Right hindlimb (tissue), 1 donor: ENCODE measurements at regions not wholly inside any gene's neighbourhood (a gene's known extent, or its start where the extent isn't known, plus 50 kb on each side); places are given as distances from the start of the nearest gene placed in this dataset.
"Not testable (repeated sequence)": the region's sequence is repeated elsewhere in the genome, so short reads cannot be mapped to it uniquely, and the experiment has no call there.

Source experiments
- DNase-seq: peaks from one replicate; pipeline ENCODE4 v3.0.0-alpha.2; 2018

DNA sequence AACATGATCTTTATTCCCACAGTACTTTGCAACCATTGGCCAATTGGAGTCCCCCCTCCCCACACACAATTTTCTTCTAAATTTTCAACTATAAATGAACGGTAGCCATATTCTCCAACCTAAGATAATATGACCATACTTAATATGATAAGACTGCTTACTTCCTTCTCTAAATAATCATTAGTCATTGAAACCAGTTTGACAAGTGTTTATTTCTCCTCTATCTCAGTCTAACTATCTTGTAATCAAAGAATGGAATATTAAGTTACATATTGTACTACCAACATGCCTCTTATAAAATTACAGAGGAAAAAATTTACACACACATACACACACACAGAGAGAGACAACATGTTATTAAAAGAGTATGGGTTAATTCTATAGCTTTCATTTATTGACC, 567.4 kb upstream of the TMPRSS15 start:
- no peak for DNase-seq

DNA sequence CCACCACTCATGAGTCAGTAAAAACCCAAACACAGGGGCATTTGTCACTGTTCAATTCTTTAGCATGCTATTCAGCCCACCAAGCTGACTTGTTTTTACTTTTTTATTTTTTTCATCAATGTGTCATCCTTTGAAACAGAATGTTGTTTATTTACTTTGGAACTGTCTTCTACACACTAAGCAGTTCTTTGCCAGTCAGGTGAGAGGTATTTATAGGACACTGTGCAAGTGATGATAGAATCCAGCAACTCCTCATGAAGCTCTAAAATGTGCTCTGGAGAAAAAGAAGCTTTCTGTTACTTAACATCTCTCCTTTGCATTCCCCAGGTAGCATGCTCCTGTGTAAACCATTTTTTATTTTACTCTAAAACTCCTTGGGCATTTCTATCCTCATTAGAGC, 582.0 kb upstream of the TMPRSS15 start:
- no peak for DNase-seq

DNA sequence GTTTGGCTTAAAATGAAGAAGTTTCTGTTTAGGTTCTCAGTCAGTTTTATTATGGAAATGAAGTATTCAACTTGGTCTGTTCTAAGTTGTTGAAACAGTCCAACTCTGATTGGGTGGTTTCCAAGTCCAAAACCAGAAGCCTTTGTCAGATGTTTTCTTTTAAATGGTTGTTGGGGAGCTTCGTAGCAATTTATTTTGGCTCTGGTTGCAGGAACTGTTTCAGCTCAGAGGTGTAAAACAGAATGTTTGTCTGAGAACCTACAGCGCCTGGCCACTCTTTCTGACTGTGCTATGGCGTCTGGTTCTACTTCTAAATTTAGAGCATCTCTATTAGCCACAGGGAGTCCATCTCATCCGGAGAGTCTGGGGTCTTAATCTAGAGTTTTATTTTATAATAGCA, 582.6 kb upstream of the TMPRSS15 start:
- no peak for DNase-seq

DNA sequence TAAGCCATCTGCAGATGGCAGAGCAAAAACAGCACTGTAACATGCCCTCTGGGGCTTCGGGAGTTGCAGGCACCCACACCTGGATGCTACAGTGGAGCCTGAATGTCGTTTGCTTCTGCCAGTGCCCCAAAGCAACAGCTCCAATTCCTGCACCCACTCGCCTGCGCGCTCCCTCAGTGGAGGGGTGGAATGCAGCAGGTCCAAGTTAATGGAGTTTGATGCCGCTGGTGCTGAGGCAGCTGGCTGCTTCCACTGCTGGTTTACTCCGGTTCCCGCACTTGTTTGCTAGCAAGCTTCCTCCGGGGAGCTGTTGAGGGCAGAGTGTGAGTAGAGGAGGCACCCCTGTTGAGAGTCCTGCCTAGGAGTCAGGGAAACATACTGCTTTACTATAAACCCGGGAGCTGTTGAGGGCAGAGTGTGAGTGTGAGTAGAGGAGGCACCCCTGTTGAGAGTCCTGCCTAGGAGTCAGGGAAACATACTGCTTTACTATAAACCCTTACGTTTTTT, 584.0 kb upstream of the TMPRSS15 start:
- DNase-seq: no peak

DNA sequence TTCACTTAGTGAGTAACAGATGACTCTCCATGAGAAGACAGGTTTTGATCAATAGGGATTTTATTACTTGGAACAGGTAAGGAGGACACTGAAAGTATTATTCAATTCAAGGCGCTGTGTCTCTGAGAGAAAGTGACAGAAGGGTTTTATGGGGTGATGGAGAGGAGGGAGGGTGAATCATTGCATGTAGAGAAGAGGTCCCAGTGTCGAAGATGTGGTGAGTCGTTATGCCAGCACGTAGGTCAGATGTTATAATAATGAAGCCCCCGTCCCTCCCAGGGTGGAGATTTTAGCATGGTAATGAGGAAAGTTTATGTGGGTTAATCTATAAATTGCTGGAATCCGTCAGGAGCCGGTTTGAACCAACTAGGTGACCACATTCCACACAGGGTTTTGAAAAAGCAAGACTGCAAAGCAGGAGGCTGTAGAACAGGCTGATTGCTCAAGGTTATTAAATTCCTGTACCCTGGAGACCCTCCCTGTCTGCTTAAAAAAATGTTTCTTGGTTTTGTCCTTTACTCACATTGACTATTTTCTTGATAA, 586.4 kb upstream of the TMPRSS15 start:
- DNase-seq: no peak

DNA sequence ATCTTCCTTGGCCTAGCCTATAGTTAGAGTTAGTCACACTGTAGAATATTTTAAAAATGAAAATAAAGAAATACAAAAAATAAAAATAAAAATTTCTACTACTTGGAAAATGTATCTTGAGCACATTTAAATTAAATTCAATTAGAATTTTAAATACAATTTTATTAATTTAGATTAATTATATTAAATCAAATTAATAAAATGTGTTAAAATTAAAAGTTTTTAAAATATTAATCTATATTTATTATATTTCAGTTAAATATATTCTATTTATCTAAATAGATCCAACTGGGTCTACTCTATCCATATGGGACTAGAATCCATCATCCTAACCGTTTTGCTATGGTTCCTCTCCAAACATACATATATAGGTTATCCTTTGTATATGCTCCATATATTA, 588.3 kb upstream of the TMPRSS15 start:
- DNase-seq: no peak

DNA sequence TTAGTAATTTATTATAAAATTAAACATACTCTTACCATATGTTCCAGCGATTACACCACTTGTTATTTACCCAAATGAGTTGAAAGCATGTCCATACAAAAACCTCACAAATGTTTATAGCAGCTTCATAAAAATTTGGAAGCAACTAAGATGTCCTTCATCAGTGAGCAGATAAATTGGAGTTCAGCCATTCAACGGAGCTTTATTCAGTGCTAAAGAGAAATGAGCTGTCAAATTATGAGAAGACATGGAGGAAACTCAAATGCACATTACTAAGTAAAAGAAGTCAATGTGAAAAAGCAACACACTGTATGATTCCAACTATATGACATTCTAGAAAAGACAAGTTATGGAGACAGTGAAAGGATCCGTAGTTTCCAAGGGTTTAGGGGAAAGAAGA, 606.7 kb upstream of the TMPRSS15 start:
- DNase-seq: no peak

DNA sequence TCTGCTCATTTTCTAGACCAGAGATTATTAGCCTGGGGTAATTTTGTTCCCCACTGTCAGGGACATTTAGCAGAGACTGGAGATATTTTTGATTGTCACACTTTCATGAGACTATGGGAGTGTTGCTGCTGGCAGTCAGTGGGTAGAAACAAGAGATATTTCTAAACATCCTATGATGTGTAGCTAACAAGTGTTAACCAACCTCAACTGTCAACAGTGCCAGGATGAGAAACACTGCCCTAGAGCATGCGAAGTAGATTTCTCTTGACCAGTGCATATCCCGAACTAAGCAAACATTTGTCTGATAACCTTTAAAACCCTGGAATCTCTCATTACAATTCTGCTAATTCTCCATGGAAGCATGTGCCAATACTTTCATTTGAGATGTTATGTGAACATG, 607.4 kb upstream of the TMPRSS15 start:
- DNase-seq: no peak

DNA sequence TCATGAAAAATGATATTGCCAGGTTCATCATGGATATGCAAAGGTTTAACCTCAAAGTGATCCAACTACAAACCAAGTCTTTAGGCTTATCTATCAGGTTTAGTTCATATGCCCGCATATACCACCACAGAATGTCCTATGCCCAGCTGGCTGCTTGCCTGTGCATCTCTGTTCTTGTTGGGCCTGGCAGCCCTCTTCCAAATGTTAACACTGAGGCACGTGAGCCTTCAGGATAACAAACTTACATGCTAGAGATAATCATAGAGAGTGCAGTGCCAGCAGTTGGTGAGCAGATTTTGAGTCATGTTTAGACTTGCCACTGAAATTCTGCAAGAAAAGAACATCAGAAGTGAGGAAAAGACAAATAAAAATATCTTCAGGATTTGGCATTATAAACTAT, 607.9 kb upstream of the TMPRSS15 start:
- no peak for DNase-seq

DNA sequence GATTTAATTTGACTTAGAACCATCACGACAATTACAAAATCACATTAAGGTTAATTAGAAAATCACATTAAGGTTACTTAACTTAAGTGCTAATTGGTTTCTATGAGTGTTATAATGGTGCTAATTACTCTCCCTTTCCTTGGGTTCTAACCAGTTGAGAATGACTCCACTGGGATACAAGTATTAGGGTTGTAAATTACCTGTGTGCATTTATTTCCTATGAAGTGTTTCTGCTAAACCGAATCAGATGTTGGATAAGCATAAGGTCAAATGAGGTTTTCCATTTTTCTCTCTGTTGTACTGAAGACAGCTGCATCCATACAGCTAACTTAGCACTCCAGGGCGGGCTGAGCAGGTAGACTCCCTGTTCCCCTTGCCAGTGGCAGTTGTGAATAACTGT, 610.3 kb upstream of the TMPRSS15 start:
- no peak for DNase-seq

DNA sequence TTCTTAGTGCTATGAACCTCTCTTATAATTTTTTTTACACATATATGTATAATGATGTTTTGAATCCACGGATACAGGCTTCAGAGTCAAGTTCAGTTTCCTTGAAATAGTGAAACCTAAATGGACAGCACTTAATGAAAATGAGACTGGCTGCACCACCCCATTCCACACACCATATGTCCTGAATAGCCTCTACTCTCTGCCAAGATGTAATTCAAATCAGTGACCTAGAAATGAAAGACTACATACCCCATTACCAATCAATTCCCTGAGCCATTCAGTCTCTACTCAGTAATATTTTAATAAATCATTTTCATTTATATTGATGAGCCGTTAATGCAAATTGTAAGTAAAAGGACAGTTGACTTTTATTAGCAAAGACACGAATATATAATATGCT, 614.9 kb upstream of the TMPRSS15 start:
- no peak for DNase-seq

DNA sequence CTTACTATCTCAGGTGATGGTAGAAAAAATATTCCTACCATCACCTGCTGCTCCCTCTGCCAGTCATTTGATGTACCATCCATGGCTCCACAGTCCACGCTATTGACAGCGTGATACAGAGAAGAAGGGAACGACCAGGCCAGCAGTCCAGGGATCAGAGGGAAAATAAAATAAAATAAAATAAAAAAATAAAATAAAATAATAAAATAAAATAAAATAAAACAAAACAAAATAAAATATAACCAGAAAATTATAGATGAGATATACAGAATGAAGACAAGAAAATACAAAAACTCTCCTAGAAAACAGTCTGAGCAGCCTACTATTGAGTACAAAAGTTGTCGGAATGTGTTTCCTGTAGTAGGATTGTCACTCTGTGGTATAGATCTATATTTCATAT, 619.4 kb upstream of the TMPRSS15 start:
- no peak for DNase-seq

DNA sequence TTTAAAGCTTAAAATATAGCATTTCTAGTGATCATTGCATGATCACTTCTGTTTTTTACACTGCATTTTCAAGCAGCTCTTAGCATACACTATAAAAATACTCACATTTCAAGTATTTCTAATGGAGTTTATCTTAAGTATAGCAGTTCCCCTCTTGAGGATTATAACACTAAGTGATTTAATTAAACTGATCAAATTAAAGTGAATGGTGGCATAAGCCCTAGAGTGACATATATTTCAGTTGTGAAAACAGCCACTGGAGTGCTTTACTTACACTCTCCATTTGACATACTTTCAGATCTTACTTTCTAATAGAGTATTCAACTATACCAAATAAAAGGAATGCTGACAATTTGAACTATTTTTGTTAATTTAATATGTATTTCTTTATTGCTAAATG, 623.3 kb upstream of the TMPRSS15 start:
- DNase-seq: no peak

DNA sequence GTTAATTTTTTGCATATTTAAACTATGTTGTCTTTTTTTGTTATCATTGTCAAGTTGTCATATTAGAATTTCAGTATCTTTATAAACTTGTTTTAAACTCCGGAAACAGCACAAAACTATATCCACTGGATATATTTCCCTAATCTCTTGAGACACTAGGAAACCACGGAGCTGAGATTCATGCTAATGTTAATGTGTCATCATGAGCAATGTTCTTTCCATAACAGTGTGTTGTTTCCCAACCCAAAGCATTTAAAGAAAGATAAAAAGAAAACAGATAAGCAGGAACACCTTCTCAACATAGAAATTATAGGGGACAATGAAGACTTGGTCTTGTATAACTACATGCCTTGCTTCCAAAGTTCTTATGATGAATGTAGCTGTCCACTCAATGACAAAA, 626.2 kb upstream of the TMPRSS15 start:
- DNase-seq: no peak

DNA sequence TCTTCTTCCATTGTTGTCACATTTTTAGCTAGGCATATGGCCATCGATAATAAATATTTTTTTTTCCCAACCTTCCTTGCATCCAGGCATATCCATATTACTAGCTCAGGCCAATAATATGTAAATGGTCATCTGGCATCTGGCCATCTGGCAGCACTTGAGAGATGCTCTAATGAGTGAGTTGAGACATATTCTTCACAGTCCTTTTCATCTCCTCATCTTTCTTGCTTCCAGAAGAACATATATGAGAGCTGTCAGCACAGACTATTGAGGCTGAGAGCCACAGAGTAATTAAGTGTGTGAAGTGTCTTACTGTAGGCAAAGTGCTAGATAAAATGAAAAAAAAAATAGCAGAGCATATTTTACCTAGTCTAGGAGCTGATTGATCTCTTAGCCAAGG, 628.4 kb upstream of the TMPRSS15 start:
- DNase-seq: no peak

DNA sequence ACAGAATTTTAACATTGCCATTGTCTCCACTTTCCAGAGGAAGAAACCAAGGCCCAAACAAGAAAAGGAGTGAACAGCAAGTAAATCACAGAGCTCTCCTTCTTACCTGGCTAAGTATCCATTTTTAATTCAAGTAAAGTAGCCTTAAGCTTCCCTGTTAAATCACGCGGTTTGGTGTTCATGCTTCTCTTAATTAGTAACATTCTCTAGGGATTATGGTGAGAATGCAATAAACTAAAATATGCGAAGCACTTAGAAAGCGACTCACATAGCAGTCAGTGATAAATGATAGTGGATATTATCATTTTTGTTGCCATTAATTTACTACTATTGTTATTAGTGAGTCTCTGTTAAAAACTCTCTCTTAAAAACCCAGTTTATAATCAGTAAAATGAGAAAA, 630.5 kb upstream of the TMPRSS15 start:
- DNase-seq: no peak

DNA sequence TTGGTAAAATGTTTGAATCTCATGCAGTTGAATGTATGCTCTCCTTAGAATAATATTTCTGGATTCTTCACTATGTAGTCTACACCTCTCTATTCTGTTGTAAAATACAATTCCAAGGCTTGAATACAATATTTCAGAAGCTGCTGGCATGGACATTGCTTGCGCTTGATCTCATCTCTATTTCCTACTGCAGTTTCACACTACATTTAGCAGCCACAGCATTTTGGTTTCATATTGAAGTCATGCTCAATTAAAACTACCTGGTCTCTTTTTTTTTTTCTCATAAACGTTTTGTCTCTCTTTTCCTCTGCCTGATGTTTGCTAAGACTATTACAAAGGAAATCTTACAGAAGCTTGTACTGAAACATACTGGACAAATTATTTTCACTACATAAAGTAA, 631.0 kb upstream of the TMPRSS15 start:
- DNase-seq: no peak

DNA sequence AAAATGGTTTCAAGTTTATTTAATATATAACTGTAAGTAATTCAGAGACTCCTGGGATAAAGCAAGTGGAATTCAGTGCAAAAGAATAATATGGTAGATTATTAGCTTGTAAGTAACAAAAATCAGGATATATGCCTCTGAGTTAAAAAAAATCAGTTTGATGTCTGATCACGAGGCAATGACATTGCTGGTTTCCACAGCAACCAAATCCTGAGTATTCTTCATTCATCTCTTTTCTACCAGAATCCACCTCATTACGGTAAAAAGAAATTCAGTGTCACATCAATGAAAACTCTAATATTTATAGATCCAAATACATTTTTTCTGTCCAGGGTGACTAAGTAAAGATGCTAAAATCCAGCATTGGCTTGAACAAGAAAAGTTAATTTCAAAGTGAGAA, 642.3 kb upstream of the TMPRSS15 start:
- DNase-seq: no peak

DNA sequence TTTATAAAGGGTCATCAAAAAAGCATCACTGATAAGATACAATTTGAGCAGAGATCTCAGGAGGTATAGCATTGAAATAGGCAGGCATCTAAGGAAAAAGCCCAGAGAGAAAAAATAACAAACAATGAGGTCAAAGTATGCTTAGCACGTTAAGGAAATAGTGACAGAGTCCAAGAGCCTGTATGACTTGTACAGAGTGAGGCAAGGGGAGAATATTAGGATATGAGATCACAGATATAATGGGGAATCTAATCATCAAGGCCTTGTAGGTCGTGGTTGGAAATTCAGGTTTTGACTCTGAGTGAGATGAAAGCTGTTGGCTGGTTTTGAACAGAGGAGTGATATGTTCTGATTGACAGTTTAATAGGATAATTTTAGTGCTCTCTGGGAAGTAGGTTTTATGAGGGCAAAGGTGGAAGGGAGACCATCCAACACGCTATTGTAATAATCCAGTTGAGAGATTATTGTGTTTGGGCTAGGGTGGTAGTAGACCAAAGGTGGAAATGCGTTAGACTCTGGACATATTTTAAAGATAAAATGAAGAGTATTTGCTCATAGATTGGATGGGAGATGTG, 644.6 kb upstream of the TMPRSS15 start:
- DNase-seq: no peak

DNA sequence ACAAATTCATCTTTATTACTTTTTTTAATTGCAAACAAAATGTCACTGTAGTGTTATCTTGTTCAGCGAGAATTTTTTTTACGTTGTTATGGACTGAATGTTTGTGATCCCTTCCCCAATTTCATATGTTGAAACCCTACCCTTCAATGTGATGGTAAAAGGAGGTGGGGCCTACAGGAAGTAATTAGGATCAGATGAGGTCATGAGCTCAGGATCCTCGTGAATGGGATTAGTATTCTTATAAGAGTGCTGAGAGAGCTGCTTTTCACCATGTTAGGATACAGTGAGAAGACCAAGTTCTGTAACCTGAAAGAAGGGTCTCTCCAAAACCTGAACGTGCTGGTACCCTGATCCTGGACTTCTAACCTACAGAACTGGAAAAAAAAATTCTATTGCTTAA, 646.0 kb upstream of the TMPRSS15 start:
- DNase-seq: no peak

DNA sequence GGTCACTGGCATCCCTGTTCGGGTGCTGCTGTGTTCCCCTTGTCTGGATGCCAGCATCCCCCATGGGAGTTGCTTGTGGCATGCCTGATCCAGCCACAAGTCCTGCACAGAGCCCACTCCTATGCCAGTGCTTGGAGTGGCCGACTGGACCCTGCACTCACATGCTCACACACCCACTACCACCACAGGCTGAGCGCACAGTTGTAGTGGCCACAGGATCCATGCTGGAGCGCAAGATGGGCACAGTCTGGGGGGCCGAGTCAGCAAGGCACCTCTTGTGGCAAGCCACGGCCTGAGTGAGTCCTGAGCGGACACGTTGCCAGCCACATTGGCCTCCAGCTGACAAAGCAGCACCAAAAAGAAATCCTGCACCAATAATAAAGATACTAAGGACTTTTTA, 661.6 kb upstream of the TMPRSS15 start:
- no peak for DNase-seq

DNA sequence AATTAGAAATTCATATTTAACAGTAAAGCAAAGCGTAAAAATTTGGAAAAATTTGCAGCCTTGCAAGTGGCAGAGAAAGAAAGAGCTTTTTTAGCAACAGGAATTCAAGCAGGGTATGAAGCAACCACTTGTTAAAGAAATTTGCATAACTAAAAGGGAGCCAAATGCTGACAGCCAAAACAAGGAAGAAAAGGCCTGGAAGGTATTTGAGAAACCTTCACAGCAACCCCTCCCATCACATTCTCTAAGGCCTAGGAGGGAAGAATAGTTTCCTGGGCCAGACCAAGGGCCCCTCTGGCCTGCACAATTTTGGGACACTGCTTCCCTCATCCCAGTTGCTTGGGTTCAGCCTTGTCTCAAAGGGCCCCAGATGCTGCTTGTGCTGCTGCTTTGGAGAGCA, 672.4 kb upstream of the TMPRSS15 start:
- DNase-seq: no peak

DNA sequence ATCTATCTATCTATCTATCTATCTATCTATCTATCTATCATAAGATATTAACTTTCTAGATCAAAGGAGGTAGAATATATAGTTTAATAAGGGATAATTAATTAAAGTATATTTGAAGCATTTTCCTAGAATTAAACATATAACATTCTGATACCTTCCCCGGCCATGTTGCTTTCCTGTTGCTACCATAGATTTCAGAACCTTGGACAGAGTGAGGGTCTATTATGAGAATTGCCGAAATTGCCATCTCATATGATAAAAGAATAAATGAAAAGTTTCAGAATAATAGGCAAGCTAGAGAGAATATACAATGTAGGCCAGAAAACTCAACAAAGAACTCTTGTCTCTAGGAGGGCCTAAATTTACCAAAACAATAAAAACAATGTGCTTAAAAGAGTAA, 706.1 kb upstream of the TMPRSS15 start:
- DNase-seq: no peak

DNA sequence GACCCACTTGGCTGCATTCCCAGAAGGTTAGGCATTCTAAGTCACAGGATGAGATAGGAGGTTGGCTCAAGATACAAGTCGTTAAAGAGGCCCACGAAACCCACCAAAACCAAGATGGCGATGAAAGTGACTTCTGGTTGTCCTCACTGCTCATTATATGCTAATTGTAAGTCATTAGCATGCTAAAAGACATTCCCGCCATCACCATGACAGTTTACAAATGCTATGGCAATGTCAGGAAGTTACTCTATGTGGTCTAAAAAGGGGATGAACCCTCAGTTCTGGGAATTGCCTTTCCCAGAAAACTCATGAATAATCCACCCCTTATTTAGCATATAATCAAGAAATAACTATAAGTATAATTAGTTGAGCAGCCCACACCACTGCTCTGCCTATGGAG, 715.7 kb upstream of the TMPRSS15 start:
- DNase-seq: not testable (repeated sequence)

DNA sequence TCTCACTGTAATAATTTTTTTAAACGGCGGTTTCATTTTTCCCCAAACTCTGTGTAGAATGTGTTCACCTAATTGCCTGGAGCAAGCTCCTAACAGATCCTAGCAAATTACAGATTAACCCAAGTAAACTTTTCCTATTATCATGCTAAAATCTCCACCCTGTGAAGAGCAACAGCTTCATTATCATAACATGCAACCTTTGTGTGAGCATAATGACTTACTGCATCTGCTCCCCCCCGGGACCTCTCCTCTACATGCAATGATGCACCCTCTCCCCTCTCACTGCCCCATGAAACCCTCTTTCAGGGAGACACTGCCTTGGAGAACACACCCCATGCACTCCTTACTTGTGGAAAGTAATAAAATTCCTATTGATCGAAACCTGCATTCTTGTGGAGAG, 717.0 kb upstream of the TMPRSS15 start:
- no peak for DNase-seq

DNA sequence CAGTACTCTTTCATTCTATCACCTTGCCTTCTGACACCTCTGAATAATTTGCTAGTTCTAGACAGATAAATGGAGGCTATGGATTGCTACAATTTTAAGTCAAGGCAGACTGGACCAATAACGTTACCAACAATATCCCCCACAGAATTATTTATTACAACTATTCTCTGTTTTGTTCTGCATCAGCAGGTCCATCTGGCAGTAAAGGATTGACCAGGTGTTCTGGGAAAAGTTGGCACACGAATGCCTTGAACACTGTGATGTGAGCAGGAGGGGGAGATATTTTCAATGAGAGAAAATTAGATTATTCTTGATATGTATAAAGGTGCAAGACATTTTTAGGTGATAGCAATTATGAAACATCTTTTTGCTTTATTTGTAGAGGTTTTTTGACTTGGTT, 718.8 kb upstream of the TMPRSS15 start:
- DNase-seq: no peak
